ENCODE measurements at regions not wholly inside any gene's neighbourhood (a gene's known extent, or its start where the extent isn't known, plus 50 kb on each side); places are given as distances from the start of the nearest gene placed in this dataset.

GRCh38 chr17:56648806-56649205 is 55.3 kb downstream of the NOG start:
- H4K5ac ChIP-seq (ENCODE audit: insufficient read length, low read depth, low read length): no peak overlapping the region
- DNase-seq (ENCODE audit: low read depth in 1 of 2, low spot score in 2 of 2): no peak
- H4K91ac ChIP-seq (replicated peaks; ENCODE audit: insufficient read length, low read length): no peak overlapping the region
- no peaks in the 10 kb centered on the region for H3K79me2 ChIP-seq (ENCODE audit: control insufficient read depth in 1 of 2, insufficient read depth in 2 of 2, low read length in 2 of 2)
- no peak overlapping the region for H2BK120ac ChIP-seq (replicated peaks; ENCODE audit: low read depth, low read length)
- no peak overlapping the region for H2AFZ ChIP-seq (ENCODE audit: low read length)
- no peak overlapping the region for H2AK5ac ChIP-seq (ENCODE audit: low read depth, low read length)
- no peak overlapping the region for H4K8ac ChIP-seq (ENCODE audit: extremely low read depth, insufficient read depth, low read length)
- no peak overlapping the region for H3K23ac ChIP-seq (ENCODE audit: insufficient read length)
- no peak overlapping the region for H3K4me3 ChIP-seq (ENCODE audit: extremely low read depth in 1 of 4, insufficient read depth in 2 of 4, low read depth in 3 of 4, low read length in 4 of 4)
- H2BK12ac ChIP-seq (ENCODE audit: low read depth, low read length): no peak overlapping the region
- H3K9me3 ChIP-seq (ENCODE audit: insufficient read depth in 2 of 2, low read depth in 1 of 2, low read length in 1 of 2): no peaks in the 10 kb centered on the region; a peak in 1 of 4 replicates
- no peak overlapping the region for H3K9ac ChIP-seq (replicated peaks in 1 of 4; ENCODE audit: extremely low read depth in 1 of 4, low read depth in 3 of 4, low read length in 3 of 4)
- no peak overlapping the region for H3K18ac ChIP-seq (ENCODE audit: extremely low read depth, low read length)
- no peaks in the 10 kb centered on the region for H3K36me3 ChIP-seq (ENCODE audit: control insufficient read depth in 2 of 4, insufficient read depth in 4 of 4, low read length in 3 of 4)
- H3K56ac ChIP-seq (replicated peaks; ENCODE audit: insufficient read length, low read depth, low read length): no peak overlapping the region
- no peak overlapping the region for H3K14ac ChIP-seq (ENCODE audit: insufficient read length)
- H2BK20ac ChIP-seq (ENCODE audit: low read length): no peak overlapping the region
- no peaks in the 10 kb centered on the region for H3K23me2 ChIP-seq (ENCODE audit: low read depth, low read length)
- POLR2A ChIA-PET (ENCODE audit: partially characterized antibody): no interaction called here
- H3K4me2 ChIP-seq (ENCODE audit: insufficient read depth in 1 of 2, low read depth in 2 of 2, low read length in 2 of 2): no peak overlapping the region
- 78% methylated on average over 2 of the region's 2 CpGs; no CpG with 5 or more reads in 1 of the 2 experiments for WGBS, 2 experiments (ENCODE audit: extremely low coverage in 1 of 2, insufficient coverage in 1 of 2, insufficient read length in 1 of 2, insufficient replicate concordance in 2 of 2, low coverage in 1 of 2, low lambda C conversion rate in 2 of 2, missing lambda C conversion rate in 1 of 2)
- CTCF ChIA-PET (ENCODE audit: partially characterized antibody): no interaction called here
- H3K4ac ChIP-seq (replicated peaks; ENCODE audit: insufficient read length, low read depth, low read length): no peak overlapping the region
- H3K27ac ChIP-seq (ENCODE audit: low read depth, low read length): no peak overlapping the region
- no peak for FAIRE-seq
- no peaks in the 10 kb centered on the region for H3K27me3 ChIP-seq (replicated peaks in 1 of 4; ENCODE audit: control insufficient read depth in 3 of 4, extremely low read depth in 1 of 4, insufficient read depth in 3 of 4, low read length in 3 of 4)
- H3K79me1 ChIP-seq (ENCODE audit: low read depth, low read length): no peaks in the 10 kb centered on the region
- H2BK5ac ChIP-seq (ENCODE audit: low read depth, low read length): no peak overlapping the region
- no peaks in the 10 kb centered on the region for H4K20me1 ChIP-seq (replicated peaks in 1 of 2; ENCODE audit: control insufficient read depth in 1 of 2, insufficient read depth in 2 of 2, low read length in 2 of 2)
- 0 out of 7 replicates have a peak, but pooled peaks cover 0 to 2% (median 0%) of the 10 kb centered on the region in 4 experiments for H3K4me1 ChIP-seq (replicated peaks in 1 of 4; ENCODE audit: control insufficient read depth in 3 of 4, insufficient read depth in 4 of 4, low read length in 3 of 4)
- TF ChIP-seq RFX5 (IDR thresholded peaks at IDR 0.05; ENCODE audit: borderline replicate concordance, low read depth, low read length): no peak
- TF ChIP-seq CEBPB (IDR thresholded peaks at IDR 0.05; ENCODE audit: low read depth, low read length): no peak
- no peak for TF ChIP-seq POU5F1 (IDR thresholded peaks at IDR 0.05; ENCODE audit: low read depth, low read length)
- no peak for TF ChIP-seq SRF (IDR thresholded peaks at IDR 0.05; ENCODE audit: low read depth, low read length)
- no peak overlapping the region for H2BK15ac ChIP-seq (ENCODE audit: low read length)
